Sigmoid colon (tissue), 6 donors: ENCODE measurements at regions not wholly inside any gene's neighbourhood (a gene's known extent, or its start where the extent isn't known, plus 50 kb on each side); places are given as distances from the start of the nearest gene placed in this dataset.

Experiments
- DNase-seq: peaks from one replicate; pipeline ENCODE4 v3.0.0-alpha.2; 2019
- H3K27ac ChIP-seq, 4 donors: fragments of 200-600 bp; sonication (generic); one replicate each; pipeline ENCODE4 v1.5.1; 2016 to 2019; ENCODE audit warnings: mild to moderate bottlenecking in 1 of 4
- H3K27me3 ChIP-seq, 3 donors: fragments of 200-600 bp; sonication (generic); one replicate each; pipeline ENCODE4 v1.5.1; 2019; ENCODE audit warnings: mild to moderate bottlenecking in 1 of 3
- H3K36me3 ChIP-seq, 4 donors: fragments of 200-600 bp; sonication (generic); one replicate each; pipeline ENCODE4 v1.5.1; 2016 to 2019
- H3K4me1 ChIP-seq, 4 donors: fragments of 200-600 bp; sonication (generic); one replicate each; pipeline ENCODE4 v1.5.1; 2017 to 2019
- H3K4me3 ChIP-seq, 4 donors: fragments of 200-600 bp; sonication (generic); one replicate each; pipeline ENCODE4 v1.5.1; 2017 to 2019; ENCODE audit warnings: mild to moderate bottlenecking in 2 of 4, moderate library complexity in 1 of 4
- H3K9me3 ChIP-seq, 4 donors: fragments of 200-600 bp in 3 of 4; sonication (generic) in 3 of 4; one replicate each; pipeline versions ENCODE4 v1.5.1 to v1.6.1; 2013 to 2019
- CTCF ChIP-seq, 4 experiments: fragments of 450-650 bp in 3 of 4; fragments of 200-600 bp in 1 of 4; IDR thresholded peaks; one replicate each; pipeline ENCODE4 v1.5.1; 2016 to 2019; ENCODE audit warnings: antibody characterized with exemption in 4 of 4, mild to moderate bottlenecking in 3 of 4, moderate library complexity in 2 of 4
- EP300 ChIP-seq, 4 donors: sonication (generic); formaldehyde crosslinking; IDR thresholded peaks; one replicate each; pipeline ENCODE4 v1.6.1; 2017; ENCODE audit warnings: antibody characterized with exemption in 4 of 4
- POLR2A ChIP-seq, 2 donors: fragments of 450-650 bp; IDR thresholded peaks; one replicate each; pipeline ENCODE4 v1.6.1; 2016; ENCODE audit warnings: antibody characterized with exemption in 2 of 2, mild to moderate bottlenecking in 2 of 2, moderate library complexity in 2 of 2
- POLR2AphosphoS5 ChIP-seq, 4 donors: sonication (generic); formaldehyde crosslinking; IDR thresholded peaks; one replicate each; pipeline ENCODE4 v1.6.1; 2017; ENCODE audit warnings: antibody characterized with exemption in 4 of 4
- WGBS, 2 donors: extraction: QIAGEN DNeasy Blood & Tissue Kit; methylation state at CpG; one replicate each; pipeline ENCODE4 v1.1.7; 2013; 5-methylcytosine and 5-hydroxymethylcytosine counted together
- intact Hi-C: fragments of 100-400 bp; cut with DNase I; formaldehyde crosslinking; loops from one replicate; pipeline ENCODE4 v1.15.1; 2023
- donor health status: healthy with polysubstance abuse.
- donor health status: healthy.

GRCh38 chr5:72760259-72760658, 56.2 kb upstream of the TNPO1 start:
- no peaks in the 10 kb centered on the region for H3K9me3 ChIP-seq
- no peaks in the 10 kb centered on the region for H3K36me3 ChIP-seq
- H3K27ac ChIP-seq: no peak overlapping the region
- H3K27me3 ChIP-seq: no peaks in the 10 kb centered on the region
- H3K4me1 ChIP-seq: no peaks in the 10 kb centered on the region
- H3K4me3 ChIP-seq: no peak overlapping the region
- 40% methylated on average over 1 of the region's 1 CpG for WGBS, 2 donors
- TF ChIP-seq CTCF (IDR thresholded peaks at IDR 0.05) (no peak), EP300 (IDR thresholded peaks at IDR 0.05) (no peak)
- intact Hi-C loops: no loop called here
- no peak for DNase-seq

GRCh38 chr5:72752909-72753308, 63.6 kb upstream of the TNPO1 start:
- no peaks in the 10 kb centered on the region for H3K27me3 ChIP-seq
- intact Hi-C loops: no loop called here
- TF ChIP-seq POLR2AphosphoS5 (IDR thresholded peaks at IDR 0.05) (no peak), EP300 (IDR thresholded peaks at IDR 0.05) (no peak), POLR2A (IDR thresholded peaks at IDR 0.05) (no peak), CTCF (IDR thresholded peaks at IDR 0.05) (no peak)
- no peaks in the 10 kb centered on the region for H3K9me3 ChIP-seq
- no peaks in the 10 kb centered on the region for H3K36me3 ChIP-seq
- H3K4me1 ChIP-seq: no peaks in the 10 kb centered on the region
- no peak overlapping the region for H3K27ac ChIP-seq
- no peak for DNase-seq
- H3K4me3 ChIP-seq: no peak overlapping the region
- 87 to 88% methylated on average over 1 of the region's 1 CpG for whole genome bisulfite sequencing, 2 donors

GRCh38 chr5:72749362-72749997, 67.0 kb upstream of the TNPO1 start:
- no peak overlapping the region for H3K27ac ChIP-seq
- TF ChIP-seq EP300 (IDR thresholded peaks at IDR 0.05): no peak
- no peak for TF ChIP-seq CTCF (IDR thresholded peaks at IDR 0.05)
- TF ChIP-seq POLR2A (IDR thresholded peaks at IDR 0.05): no peak
- TF ChIP-seq POLR2AphosphoS5 (IDR thresholded peaks at IDR 0.05): no peak
- intact Hi-C loops: no loop called here
- H3K36me3 ChIP-seq: no peaks in the 10 kb centered on the region
- no peak overlapping the region for H3K4me3 ChIP-seq
- 90 to 94% methylated on average over 12 of the region's 12 CpGs for WGBS, 2 donors
- H3K4me1 ChIP-seq: no peaks in the 10 kb centered on the region
- H3K9me3 ChIP-seq: no peaks in the 10 kb centered on the region
- no peak for DNase-seq
- H3K27me3 ChIP-seq: no peaks in the 10 kb centered on the region

- no peak overlapping the region for H3K4me3 ChIP-seq
- H3K9me3 ChIP-seq: no peaks in the 10 kb centered on the region
- H3K4me1 ChIP-seq: no peaks in the 10 kb centered on the region
- no peaks in the 10 kb centered on the region for H3K36me3 ChIP-seq
- intact Hi-C loops: no loop called here
- no peak for DNase-seq
- WGBS, 2 donors: 92 to 94% methylated on average over 1 of the region's 1 CpG
- no peak overlapping the region for H3K27ac ChIP-seq
- no peak for TF ChIP-seq CTCF (IDR thresholded peaks at IDR 0.05)
- TF ChIP-seq POLR2A (IDR thresholded peaks at IDR 0.05): no peak
- no peak for TF ChIP-seq POLR2AphosphoS5 (IDR thresholded peaks at IDR 0.05)
- no peak for TF ChIP-seq EP300 (IDR thresholded peaks at IDR 0.05)
- H3K27me3 ChIP-seq: no peaks in the 10 kb centered on the region
Observed at GRCh38 chr5:72747826-72748225, 68.6 kb upstream of the TNPO1 start.

- no peaks in the 10 kb centered on the region for H3K36me3 ChIP-seq
- WGBS, 2 donors: 95 to 97% methylated on average over 5 of the region's 5 CpGs
- intact Hi-C loops: no loop called here
Observed at GRCh38 chr5:72746736-72747135, 69.7 kb upstream of the TNPO1 start.

More at GRCh38 chr5:72746736-72747135, 69.7 kb upstream of the TNPO1 start:
- TF ChIP-seq POLR2AphosphoS5 (IDR thresholded peaks at IDR 0.05) (no peak), CTCF (IDR thresholded peaks at IDR 0.05) (no peak), POLR2A (IDR thresholded peaks at IDR 0.05) (no peak), EP300 (IDR thresholded peaks at IDR 0.05) (no peak)
- no peaks in the 10 kb centered on the region for H3K27me3 ChIP-seq
- no peak overlapping the region for H3K4me3 ChIP-seq
- no peak overlapping the region for H3K27ac ChIP-seq
- no peak for DNase-seq
- H3K9me3 ChIP-seq: no peaks in the 10 kb centered on the region
- H3K4me1 ChIP-seq: no peaks in the 10 kb centered on the region
